Rectal smooth muscle tissue (tissue), 1 donor: ENCODE measurements at regions not wholly inside any gene's neighbourhood (a gene's known extent, or its start where the extent isn't known, plus 50 kb on each side); places are given as distances from the start of the nearest gene placed in this dataset.

Experiments used
- H3K27ac ChIP-seq: one replicate; pipeline ENCODE4 v1.7.0; 2013; ENCODE audit warnings: low read depth, low read length, inconsistent platforms
- H3K27me3 ChIP-seq: one replicate; pipeline ENCODE4 v1.7.0; 2013; ENCODE audit warnings: low read length; ENCODE audit not compliant: control insufficient read depth, insufficient read depth
- H3K36me3 ChIP-seq: one replicate; pipeline ENCODE4 v1.7.0; 2013; ENCODE audit warnings: low read length; ENCODE audit not compliant: control insufficient read depth, insufficient read depth
- H3K4me1 ChIP-seq: one replicate; pipeline ENCODE4 v1.7.0; 2013; ENCODE audit warnings: low read length; ENCODE audit not compliant: control insufficient read depth, insufficient read depth
- H3K4me3 ChIP-seq: one replicate; pipeline ENCODE4 v1.7.0; 2013; ENCODE audit warnings: low read length
- H3K9ac ChIP-seq: one replicate; pipeline ENCODE4 v1.7.0; 2013; ENCODE audit warnings: low read length

GRCh38 chr19:29467824-29468401 lies 57.9 kb upstream of the VSTM2B start:
- Histone ChIP-seq H3K36me3 (no peaks in the 10 kb centered on the region), H3K27me3 (no peaks in the 10 kb centered on the region), H3K4me3 (no peak overlapping the region), H3K4me1 (no peaks in the 10 kb centered on the region), H3K9ac (no peak overlapping the region), H3K27ac (no peak overlapping the region)

- no peaks in the 10 kb centered on the region for H3K27me3 ChIP-seq
- H3K27ac ChIP-seq = no peak overlapping the region
- H3K36me3 ChIP-seq = no peaks in the 10 kb centered on the region
- no peak overlapping the region for H3K9ac ChIP-seq
- H3K4me1 ChIP-seq = no peaks in the 10 kb centered on the region
- no peak overlapping the region for H3K4me3 ChIP-seq
Observed at GRCh38 chr19:29475469-29475868, 50.3 kb upstream of the VSTM2B start.
